Skeletal muscle tissue (tissue), 3 donors: ENCODE measurements at regions not wholly inside any gene's neighbourhood (a gene's known extent, or its start where the extent isn't known, plus 50 kb on each side); places are given as distances from the start of the nearest gene placed in this dataset.
"Not testable (repeated sequence)": the region's sequence is repeated elsewhere in the genome, so short reads cannot be mapped to it uniquely, and the experiment has no call there.

ENCODE experiments used
- H3K27ac ChIP-seq: one replicate; pipeline ENCODE4 v1.7.0; 2013; ENCODE audit warnings: mild to moderate bottlenecking, low read depth, low read length, inconsistent platforms
- H3K27me3 ChIP-seq, 3 donors: one replicate each; pipeline ENCODE4 v1.7.0; 2013; ENCODE audit warnings: low read length in 3 of 3; ENCODE audit not compliant: control insufficient read depth in 3 of 3, insufficient read depth in 3 of 3
- H3K36me3 ChIP-seq, 3 donors: one replicate each; pipeline ENCODE4 v1.7.0; 2013; ENCODE audit warnings: low read length in 3 of 3; ENCODE audit not compliant: control insufficient read depth in 3 of 3, insufficient read depth in 3 of 3
- H3K4me1 ChIP-seq, 3 donors: one replicate each; pipeline ENCODE4 v1.7.0; 2013; ENCODE audit warnings: low read length in 3 of 3, mild to moderate bottlenecking in 3 of 3; ENCODE audit not compliant: control insufficient read depth in 3 of 3, insufficient read depth in 3 of 3
- H3K4me3 ChIP-seq, 3 donors: one replicate each; pipeline ENCODE4 v1.7.0; 2013; ENCODE audit warnings: low read length in 3 of 3
- H3K9ac ChIP-seq, 3 donors: one replicate each; pipeline ENCODE4 v1.7.0; 2013; ENCODE audit warnings: low read length in 3 of 3, mild to moderate bottlenecking in 3 of 3, moderate library complexity in 2 of 3, low read depth in 1 of 3
- H3K9me3 ChIP-seq, 3 donors: one replicate each; pipeline ENCODE4 v1.7.0; 2013; ENCODE audit warnings: low read length in 3 of 3; ENCODE audit not compliant: control insufficient read depth in 3 of 3
- donor health status: Osteomylitis.

DNA sequence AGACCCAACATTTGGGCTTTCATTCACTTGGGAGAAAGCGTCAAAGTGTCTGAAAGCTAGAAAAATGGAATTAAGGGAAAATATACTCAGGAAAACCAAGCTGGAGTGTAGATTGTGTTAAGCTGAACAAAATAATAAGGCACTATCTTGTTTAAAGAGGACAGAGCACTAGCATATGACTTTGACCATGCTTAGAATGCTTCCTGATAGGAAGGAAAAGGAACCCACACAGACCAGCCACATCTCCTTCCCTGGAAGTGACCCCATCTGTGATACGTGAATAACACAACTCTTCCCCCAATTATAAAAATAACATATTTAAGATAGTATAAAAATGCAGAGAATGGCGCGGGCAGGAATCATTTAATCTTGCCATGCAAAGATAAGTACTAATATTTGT is 94.7 kb upstream of the BCL2L14 start:
- H3K4me3 ChIP-seq = no peak overlapping the region
- H3K36me3 ChIP-seq = no peaks in the 10 kb centered on the region
- H3K27me3 ChIP-seq = no peaks in the 10 kb centered on the region
- H3K27ac ChIP-seq = no peak overlapping the region
- H3K9me3 ChIP-seq = no peaks in the 10 kb centered on the region
- H3K4me1 ChIP-seq = no peaks in the 10 kb centered on the region
- H3K9ac ChIP-seq = no peak overlapping the region

DNA sequence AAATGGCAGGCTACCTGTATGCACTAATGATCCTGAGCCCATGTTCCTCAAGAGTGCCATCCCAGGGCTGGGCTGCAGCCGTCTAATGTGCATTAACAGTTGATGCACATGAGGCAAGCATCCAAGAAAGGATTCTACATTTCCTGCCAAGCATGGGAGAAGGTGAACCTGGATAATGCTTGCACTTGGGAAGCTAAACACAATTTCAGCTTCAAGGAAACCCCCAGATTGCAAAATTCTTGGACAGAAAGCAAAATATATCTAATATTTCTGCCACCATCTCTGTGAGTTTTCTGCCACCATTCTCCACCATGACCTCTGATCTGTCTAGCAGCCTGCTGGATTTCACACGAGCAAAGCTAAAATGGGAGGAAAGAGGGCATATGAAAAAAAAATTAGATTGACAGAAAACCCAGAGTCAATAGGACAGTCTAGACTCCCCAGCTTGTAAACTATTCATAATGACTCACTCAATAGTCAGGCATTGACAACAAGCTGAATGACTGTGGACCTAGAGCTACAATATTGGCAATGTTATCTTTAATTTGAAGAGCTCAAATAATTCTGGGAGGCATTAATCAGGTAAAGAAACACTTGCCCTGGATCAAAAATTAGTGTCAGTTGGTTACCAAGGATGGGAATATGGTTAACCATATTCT is 91.9 kb upstream of the BCL2L14 start:
- H3K27me3 ChIP-seq = no peaks in the 10 kb centered on the region
- no peaks in the 10 kb centered on the region for H3K36me3 ChIP-seq
- no peak overlapping the region for H3K27ac ChIP-seq
- H3K9me3 ChIP-seq = no peaks in the 10 kb centered on the region
- no peaks in the 10 kb centered on the region for H3K4me1 ChIP-seq
- H3K4me3 ChIP-seq = no peak overlapping the region
- no peak overlapping the region for H3K9ac ChIP-seq

DNA sequence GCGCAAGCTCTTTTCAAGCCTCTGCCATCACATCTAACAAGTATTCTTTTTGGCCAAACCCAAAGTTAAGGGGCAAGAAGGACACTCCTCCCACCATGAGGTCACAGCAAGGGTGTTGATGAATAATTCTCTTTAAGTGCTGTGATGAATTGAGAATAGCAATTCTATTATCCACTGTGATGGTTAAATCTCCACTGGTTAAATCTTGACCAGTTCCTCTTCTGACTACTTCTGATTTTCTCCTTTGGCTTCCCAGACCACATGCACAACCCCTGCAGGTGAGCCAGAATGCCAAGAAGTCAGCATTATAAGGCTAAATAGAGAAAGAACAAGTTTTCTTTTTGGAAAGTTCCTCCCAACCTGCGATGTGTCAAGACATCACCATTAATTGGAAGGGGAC is 90.6 kb upstream of the BCL2L14 start:
- Histone ChIP-seq H3K27ac (no peak overlapping the region), H3K9ac (no peak overlapping the region), H3K4me1 (peaks cover 0 to 8% (median 0%) of the 10 kb centered on the region in 3 donors), H3K36me3 (no peaks in the 10 kb centered on the region), H3K4me3 (no peak overlapping the region), H3K9me3 (no peaks in the 10 kb centered on the region), H3K27me3 (no peaks in the 10 kb centered on the region)

DNA sequence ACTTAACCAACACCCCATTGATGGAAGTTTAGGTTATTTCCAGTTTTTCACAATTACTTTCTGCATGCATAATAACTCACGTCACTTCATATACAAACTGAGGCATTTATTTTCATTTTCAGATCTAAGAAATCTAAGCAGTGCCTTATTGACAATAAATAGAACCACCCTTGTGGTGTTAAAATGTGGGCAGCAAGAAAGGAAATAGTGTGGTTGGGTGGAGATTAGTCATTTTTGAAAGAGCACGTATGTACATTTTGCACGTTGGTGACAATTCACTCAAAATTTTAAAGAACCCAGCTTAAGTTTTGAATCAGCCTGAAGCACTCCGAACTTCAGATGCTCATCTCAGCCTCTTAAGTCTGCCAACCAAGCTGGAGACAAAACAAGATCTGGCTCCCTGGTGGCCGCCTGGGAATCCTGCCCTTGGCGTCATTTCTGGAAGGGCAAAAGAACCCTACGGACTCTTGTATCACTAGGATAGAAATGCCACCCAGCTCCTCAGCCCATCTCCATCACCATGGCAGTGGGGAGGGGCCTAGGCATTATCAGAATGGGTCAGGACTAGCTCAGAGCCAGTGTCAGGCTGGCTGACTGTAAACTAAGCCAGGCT is 89.5 kb upstream of the BCL2L14 start:
- H3K27ac ChIP-seq = no peak overlapping the region
- H3K9me3 ChIP-seq = no peaks in the 10 kb centered on the region
- H3K36me3 ChIP-seq = no peaks in the 10 kb centered on the region
- no peaks in the 10 kb centered on the region for H3K27me3 ChIP-seq
- peaks cover 0 to 8% (median 0%) of the 10 kb centered on the region in 3 donors for H3K4me1 ChIP-seq
- H3K9ac ChIP-seq = no peak overlapping the region
- H3K4me3 ChIP-seq = no peak overlapping the region

DNA sequence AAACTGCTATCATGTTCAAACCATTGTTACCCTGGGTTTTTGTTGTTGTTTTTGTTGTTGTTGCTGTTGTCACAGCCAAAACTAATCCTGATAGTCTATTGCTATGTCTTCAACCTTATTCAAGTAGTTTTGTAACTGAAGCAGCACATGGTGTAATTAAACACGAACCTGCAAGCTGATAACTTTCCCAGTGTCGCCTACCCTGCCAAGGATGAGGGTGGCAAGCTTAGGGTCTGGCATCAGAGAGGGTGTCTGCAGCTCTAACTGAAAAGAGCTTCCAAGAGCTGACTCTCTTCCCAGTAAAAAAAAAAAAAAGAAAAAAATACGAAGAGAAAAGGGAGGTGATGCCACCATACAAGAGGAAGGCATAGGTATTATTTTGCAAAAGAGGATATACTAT is 86.3 kb upstream of the BCL2L14 start:
- no peak overlapping the region for H3K27ac ChIP-seq
- no peak overlapping the region for H3K4me3 ChIP-seq
- no peaks in the 10 kb centered on the region for H3K9me3 ChIP-seq
- no peaks in the 10 kb centered on the region for H3K36me3 ChIP-seq
- no peaks in the 10 kb centered on the region for H3K27me3 ChIP-seq
- peaks cover 0 to 8% (median 0%) of the 10 kb centered on the region in 3 donors for H3K4me1 ChIP-seq
- no peak overlapping the region for H3K9ac ChIP-seq

DNA sequence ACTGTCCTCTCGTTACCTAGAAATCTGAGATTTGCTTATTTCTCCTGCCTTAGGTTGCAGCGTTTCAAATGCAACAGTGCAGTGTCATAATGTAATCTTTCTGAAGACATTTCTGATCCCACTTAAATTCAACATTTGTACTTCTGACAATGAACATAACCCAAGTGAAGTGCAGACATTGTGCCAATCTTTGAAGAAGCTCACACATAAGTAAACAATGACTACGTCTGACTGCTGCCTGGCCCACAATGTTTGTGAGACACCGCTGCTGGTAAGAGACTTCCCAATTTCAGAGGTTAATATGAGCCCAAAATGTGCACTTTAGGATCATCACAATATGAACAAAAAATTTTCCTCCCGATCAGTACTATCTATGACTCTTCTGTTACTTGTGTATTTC is 84.6 kb upstream of the BCL2L14 start:
- no peak overlapping the region for H3K9ac ChIP-seq
- H3K4me1 ChIP-seq = peaks cover 0 to 8% (median 0%) of the 10 kb centered on the region in 3 donors
- H3K27ac ChIP-seq = no peak overlapping the region
- no peak overlapping the region for H3K4me3 ChIP-seq
- H3K36me3 ChIP-seq = no peaks in the 10 kb centered on the region
- no peaks in the 10 kb centered on the region for H3K27me3 ChIP-seq
- no peaks in the 10 kb centered on the region for H3K9me3 ChIP-seq

DNA sequence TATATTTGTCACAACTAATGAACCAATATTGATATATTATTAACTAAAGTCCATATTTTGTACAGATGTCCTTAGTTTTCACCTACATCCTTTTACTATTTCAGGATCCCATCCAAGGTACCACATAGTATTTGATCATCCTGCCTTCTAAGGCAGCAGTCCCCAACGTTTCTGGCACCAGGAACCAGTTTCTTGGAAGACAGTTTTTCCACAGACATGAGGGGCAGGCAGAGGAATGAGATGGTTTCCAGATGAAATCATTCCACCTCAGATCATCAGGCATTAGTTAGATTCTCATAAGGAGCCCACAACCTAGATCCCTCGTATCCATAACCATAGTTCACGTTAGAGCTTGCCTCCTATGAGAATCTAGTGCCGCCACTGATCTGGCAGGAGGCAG is 82.8 kb upstream of the BCL2L14 start:
- H3K27ac ChIP-seq = no peak overlapping the region
- no peaks in the 10 kb centered on the region for H3K36me3 ChIP-seq
- H3K9me3 ChIP-seq = no peaks in the 10 kb centered on the region
- no peak overlapping the region for H3K9ac ChIP-seq
- no peak overlapping the region for H3K4me3 ChIP-seq
- H3K27me3 ChIP-seq = no peaks in the 10 kb centered on the region
- peaks cover 0 to 8% (median 0%) of the 10 kb centered on the region in 3 donors for H3K4me1 ChIP-seq

DNA sequence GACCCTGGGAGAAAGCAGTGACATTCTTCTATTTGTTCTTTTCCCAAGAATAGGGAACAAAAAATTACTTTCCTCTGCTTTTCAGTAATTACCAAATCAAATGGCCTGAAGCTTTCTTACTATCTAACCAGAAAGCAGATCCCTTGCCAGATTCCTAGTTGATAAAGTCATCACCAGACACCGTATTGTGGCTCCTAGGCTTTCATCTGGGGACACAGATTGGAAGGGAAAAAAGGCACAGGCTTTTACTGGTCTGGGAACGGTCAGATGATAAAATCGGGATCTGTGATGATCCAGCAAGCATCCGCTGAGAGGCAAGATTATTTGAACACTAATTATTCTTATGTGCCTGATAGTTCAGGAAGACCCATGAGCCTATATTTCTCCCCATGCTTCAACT is 79.1 kb upstream of the BCL2L14 start:
- H3K4me3 ChIP-seq = no peak overlapping the region
- H3K9ac ChIP-seq = no peak overlapping the region
- H3K4me1 ChIP-seq = no peaks in the 10 kb centered on the region
- H3K36me3 ChIP-seq = no peaks in the 10 kb centered on the region
- H3K27ac ChIP-seq = no peak overlapping the region
- no peaks in the 10 kb centered on the region for H3K27me3 ChIP-seq
- no peaks in the 10 kb centered on the region for H3K9me3 ChIP-seq

DNA sequence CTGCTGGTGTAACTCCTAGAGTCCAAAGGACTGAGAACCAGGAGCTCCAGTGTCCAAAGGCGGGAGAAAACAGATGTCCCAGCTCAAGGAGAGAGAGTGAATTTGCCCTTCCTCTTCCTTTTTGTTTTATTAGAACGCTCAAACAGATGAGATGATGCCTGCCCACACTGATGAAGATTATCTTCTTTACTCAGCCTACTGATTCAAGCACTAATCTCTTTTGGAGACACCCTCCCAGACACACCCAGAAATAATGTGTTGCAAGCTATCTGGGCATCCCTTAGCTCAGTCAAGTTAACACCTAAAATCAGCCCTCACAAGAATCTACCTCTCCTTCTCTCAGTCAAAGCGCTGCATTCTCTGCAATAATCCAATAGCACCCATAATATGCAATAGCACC is 78.2 kb upstream of the BCL2L14 start:
- Histone ChIP-seq H3K9me3 (no peaks in the 10 kb centered on the region), H3K4me3 (no peak overlapping the region), H3K4me1 (no peaks in the 10 kb centered on the region), H3K36me3 (no peaks in the 10 kb centered on the region), H3K27me3 (no peaks in the 10 kb centered on the region), H3K27ac (no peak overlapping the region), H3K9ac (no peak overlapping the region)

DNA sequence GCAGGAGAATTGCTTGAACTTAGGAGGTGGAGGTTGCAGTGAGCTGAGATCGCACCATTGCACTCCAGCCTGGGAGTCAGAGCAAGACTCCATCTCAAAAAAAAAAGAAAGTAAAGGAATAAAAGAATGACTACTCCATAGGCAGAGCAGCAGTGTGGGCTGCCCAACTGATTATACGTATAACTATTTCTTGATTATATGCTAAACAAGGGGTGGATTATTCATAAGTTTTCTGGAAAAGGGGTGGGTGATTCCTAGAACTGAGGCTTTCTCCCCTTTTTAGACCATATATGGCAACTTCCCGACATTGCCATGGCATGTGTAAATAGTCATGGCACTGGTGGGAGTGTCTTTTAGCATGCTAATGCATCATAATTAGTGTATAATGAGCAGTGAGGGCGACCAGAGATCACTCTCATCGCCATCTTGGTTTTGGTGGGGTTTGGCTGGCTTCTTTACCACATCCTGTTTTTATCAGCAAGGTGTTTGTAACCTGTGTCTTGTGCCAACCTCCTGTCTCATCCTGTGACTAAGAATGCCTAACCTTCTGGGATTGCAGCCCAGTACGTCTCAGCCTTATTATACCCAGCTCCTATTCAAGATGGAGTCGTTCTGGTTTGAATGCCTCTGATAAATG is 72.3 kb upstream of the BCL2L14 start:
- H3K4me1 ChIP-seq, H3K27ac ChIP-seq: not testable (repeated sequence)

More for the DNA sequence above, 72.3 kb upstream of the BCL2L14 start:
- not testable (repeated sequence) for H3K4me3 ChIP-seq, H3K9me3 ChIP-seq, H3K9ac ChIP-seq, H3K27me3 ChIP-seq, H3K36me3 ChIP-seq
